Erythroblast (primary cell): ENCODE measurements at regions not wholly inside any gene's neighbourhood (a gene's known extent, or its start where the extent isn't known, plus 50 kb on each side); places are given as distances from the start of the nearest gene placed in this dataset.

Experiments
- DNase-seq, 2 experiments: peaks; one replicate each; lab custom pipeline; 2025; lab: John Stamatoyannopoulos, UW
- GATA1 ChIP-seq: IDR thresholded peaks from 2 replicates; pipeline ENCODE4 v1.6.1; 2011; ENCODE audit warnings: low read depth, mild to moderate bottlenecking, control low read depth, low read length, moderate library complexity
- POLR2A ChIP-seq: IDR thresholded peaks from 2 replicates; pipeline ENCODE4 v1.6.1; 2011; ENCODE audit warnings: mild to moderate bottlenecking, low read length

- no peak for DNase-seq
- TF ChIP-seq GATA1 (no peak), POLR2A (no peak)
Observed at GRCh38 chr11:28461846-28462245, 353.7 kb downstream of the METTL15 start.

GRCh38 chr11:28461338-28461737 lies 353.1 kb downstream of the METTL15 start:
- DNase-seq: no peak
- TF ChIP-seq POLR2A (no peak), GATA1 (no peak)

- DNase-seq: no peak
- TF ChIP-seq GATA1 (no peak), POLR2A (no peak)
Observed at GRCh38 chr11:28460348-28460747, 352.2 kb downstream of the METTL15 start.

- TF ChIP-seq GATA1 (no peak), POLR2A (no peak)
- no peak for DNase-seq
Observed at GRCh38 chr11:28459912-28460311, 351.7 kb downstream of the METTL15 start.

GRCh38 chr11:28457481-28458065 lies 349.4 kb downstream of the METTL15 start:
- no peak for TF ChIP-seq GATA1
- no peak for TF ChIP-seq POLR2A
- no peak for DNase-seq

GRCh38 chr11:28448186-28448585 lies 340.0 kb downstream of the METTL15 start:
- TF ChIP-seq POLR2A (no peak), GATA1 (no peak)
- DNase-seq: no peak

- TF ChIP-seq GATA1 (no peak), POLR2A (no peak)
- no peak for DNase-seq
Observed at GRCh38 chr11:28447226-28447625, 339.0 kb downstream of the METTL15 start.

- TF ChIP-seq POLR2A (no peak), GATA1 (no peak)
Observed at GRCh38 chr11:28442131-28442530, 333.9 kb downstream of the METTL15 start.

GRCh38 chr11:28439403-28439802 lies 331.2 kb downstream of the METTL15 start:
- no peak for TF ChIP-seq POLR2A
- no peak for TF ChIP-seq GATA1
- no peak for DNase-seq

More at GRCh38 chr11:28442131-28442530, 333.9 kb downstream of the METTL15 start:
- no peak for DNase-seq

- DNase-seq: no peak
- TF ChIP-seq GATA1 (no peak), POLR2A (no peak)
Observed at GRCh38 chr11:28420099-28420498, 311.9 kb downstream of the METTL15 start.

- TF ChIP-seq POLR2A (no peak), GATA1 (no peak)
- no peak for DNase-seq
Observed at GRCh38 chr11:28417601-28418323, 309.6 kb downstream of the METTL15 start.

GRCh38 chr11:28412029-28412428 lies 303.8 kb downstream of the METTL15 start:
- no peak for DNase-seq
- TF ChIP-seq GATA1 (no peak), POLR2A (no peak)

- no peak for TF ChIP-seq POLR2A
- TF ChIP-seq GATA1: no peak
- DNase-seq: no peak
Observed at GRCh38 chr11:28401446-28401845, 293.3 kb downstream of the METTL15 start.

GRCh38 chr11:28400331-28401100 lies 292.3 kb downstream of the METTL15 start:
- DNase-seq: no peak
- TF ChIP-seq POLR2A (no peak), GATA1 (no peak)

GRCh38 chr11:28393348-28393747 lies 285.2 kb downstream of the METTL15 start:
- no peak for DNase-seq
- TF ChIP-seq GATA1 (no peak), POLR2A (no peak)
